Mesenchymal stem cell (in vitro differentiated cells and primary cell): ENCODE measurements at regions not wholly inside any gene's neighbourhood (a gene's known extent, or its start where the extent isn't known, plus 50 kb on each side); places are given as distances from the start of the nearest gene placed in this dataset.

ENCODE experiments used
- DNase-seq: peaks from one replicate; pipeline ENCODE4 v3.0.0-alpha.2; 2013
- H2AFZ ChIP-seq: one replicate; pipeline ENCODE4 v1.6.1; 2013; ENCODE audit warnings: low read depth, mild to moderate bottlenecking, control low read depth, inconsistent platforms, low read length, moderate library complexity
- H2AK5ac ChIP-seq: 2 replicates; pipeline ENCODE4 v1.6.1; 2013; ENCODE audit warnings: low read length, moderate library complexity, mild to moderate bottlenecking, inconsistent platforms; ENCODE audit not compliant: severe bottlenecking
- H2BK120ac ChIP-seq: one replicate; pipeline ENCODE4 v1.6.1; 2013; ENCODE audit warnings: low read depth, mild to moderate bottlenecking, inconsistent platforms, low read length, moderate library complexity
- H2BK12ac ChIP-seq, 2 experiments: one replicate each; pipeline ENCODE4 v1.6.1; 2013; ENCODE audit warnings: inconsistent platforms in 2 of 2, low read length in 2 of 2, mild to moderate bottlenecking in 2 of 2, moderate library complexity in 2 of 2, control low read depth in 1 of 2
- H2BK15ac ChIP-seq: one replicate; pipeline ENCODE4 v1.6.1; 2013; ENCODE audit warnings: mild to moderate bottlenecking, low read depth, inconsistent platforms; ENCODE audit not compliant: poor library complexity, severe bottlenecking
- H2BK5ac ChIP-seq: 2 replicates; pipeline ENCODE4 v1.6.1; 2013; ENCODE audit warnings: low read depth, mild to moderate bottlenecking, low read length, control low read depth, inconsistent platforms; ENCODE audit not compliant: poor library complexity, severe bottlenecking
- H3K14ac ChIP-seq, 2 experiments: one replicate each; pipeline ENCODE4 v1.6.1; 2013; ENCODE audit warnings: inconsistent platforms in 2 of 2, low read length in 2 of 2, control low read depth in 1 of 2, mild to moderate bottlenecking in 1 of 2, moderate library complexity in 1 of 2
- H3K18ac ChIP-seq, 2 experiments: one replicate each; pipeline ENCODE4 v1.6.1; 2013; ENCODE audit warnings: inconsistent platforms in 2 of 2, low read length in 2 of 2, control low read depth in 1 of 2, low read depth in 1 of 2, mild to moderate bottlenecking in 1 of 2
- H3K23ac ChIP-seq, 2 experiments: one replicate each; pipeline ENCODE4 v1.6.1; 2013; ENCODE audit warnings: inconsistent platforms in 2 of 2, low read length in 2 of 2, mild to moderate bottlenecking in 2 of 2, moderate library complexity in 2 of 2, control low read depth in 1 of 2
- H3K27ac ChIP-seq: 2 replicates; pipeline ENCODE4 v1.5.1; 2013; ENCODE audit warnings: mild to moderate bottlenecking, moderate library complexity, low read length, control low read depth, inconsistent platforms; ENCODE audit not compliant: poor library complexity, severe bottlenecking
- H3K27me3 ChIP-seq, 2 experiments: 2 replicates each; pipeline versions ENCODE4 v1.6.1 to v1.7.0; 2013; ENCODE audit warnings: low read length in 2 of 2, mild to moderate bottlenecking in 2 of 2, moderate library complexity in 2 of 2, control low read depth in 1 of 2, inconsistent platforms in 1 of 2; ENCODE audit not compliant: control insufficient read depth in 1 of 2, insufficient read depth in 1 of 2
- H3K36me3 ChIP-seq, 2 experiments: 2 replicates each; pipeline versions ENCODE4 v1.6.1 to v1.7.0; 2013; ENCODE audit warnings: low read length in 2 of 2, control low read depth in 1 of 2, inconsistent platforms in 1 of 2, low read depth in 1 of 2, mild to moderate bottlenecking in 1 of 2; ENCODE audit not compliant: insufficient read depth in 2 of 2, control insufficient read depth in 1 of 2
- H3K4ac ChIP-seq, 2 experiments: one replicate each; pipeline ENCODE4 v1.6.1; 2013; ENCODE audit warnings: inconsistent platforms in 2 of 2, low read length in 2 of 2, mild to moderate bottlenecking in 2 of 2, moderate library complexity in 2 of 2, control low read depth in 1 of 2, low read depth in 1 of 2
- H3K4me1 ChIP-seq: 2 replicates; pipeline ENCODE4 v1.6.1; 2013; ENCODE audit warnings: low read depth, low read length, control low read depth; ENCODE audit not compliant: control insufficient read depth, insufficient read depth
- H3K4me2 ChIP-seq: 2 replicates; pipeline ENCODE4 v1.6.1; 2013; ENCODE audit warnings: low read length, mild to moderate bottlenecking, inconsistent platforms; ENCODE audit not compliant: poor library complexity, severe bottlenecking
- H3K4me3 ChIP-seq, 2 experiments: 2 replicates each; pipeline versions ENCODE4 v1.5.1 to v1.7.0; 2013; ENCODE audit warnings: low read length in 2 of 2, mild to moderate bottlenecking in 2 of 2, control low read depth in 1 of 2, low read depth in 1 of 2; ENCODE audit not compliant: insufficient read depth in 1 of 2
- H3K79me1 ChIP-seq: replicated peaks from 2 replicates; pipeline ENCODE4 v1.6.1; 2013; ENCODE audit warnings: mild to moderate bottlenecking, control low read depth, low read length, inconsistent platforms; ENCODE audit not compliant: poor library complexity, severe bottlenecking
- H3K9ac ChIP-seq: 2 replicates; pipeline ENCODE4 v1.7.0; 2013; ENCODE audit warnings: mild to moderate bottlenecking, low read length, moderate library complexity
- H3K9me3 ChIP-seq: 2 replicates; pipeline ENCODE4 v1.7.0; 2013; ENCODE audit warnings: mild to moderate bottlenecking, low read length; ENCODE audit not compliant: control insufficient read depth
- H4K8ac ChIP-seq: one replicate; pipeline ENCODE4 v1.6.1; 2013; ENCODE audit warnings: inconsistent platforms, mild to moderate bottlenecking, low read length, moderate library complexity
- H4K91ac ChIP-seq: one replicate; pipeline ENCODE4 v1.6.1; 2013; ENCODE audit warnings: mild to moderate bottlenecking, low read length, inconsistent platforms
- WGBS: methylation state at CpG from one replicate; pipeline ENCODE4 v1.1.7; 2013; ENCODE audit warnings: mixed read lengths; 5-methylcytosine and 5-hydroxymethylcytosine counted together

GRCh38 chr1:224554056-224554455, 62.1 kb upstream of the CNIH3 start:
- Histone ChIP-seq H3K79me1 (no peaks in the 10 kb centered on the region), H3K27me3 (no peaks in the 10 kb centered on the region), H3K4ac (no peak overlapping the region), H2BK5ac (no peak overlapping the region), H2AFZ (no peak overlapping the region), H3K23ac (no peak overlapping the region), H3K9ac (no peak overlapping the region), H2BK120ac (no peak overlapping the region), H3K4me1 (no peaks in the 10 kb centered on the region), H3K4me2 (no peak overlapping the region), H3K4me3 (no peak overlapping the region), H2AK5ac (no peak overlapping the region), H4K91ac (no peak overlapping the region), H4K8ac (no peak overlapping the region), H2BK15ac (no peak overlapping the region), H2BK12ac (no peak overlapping the region), H3K36me3 (peaks cover 0 to 3% of the 10 kb centered on the region in 2 experiments), H3K27ac (no peak overlapping the region), H3K18ac (peak overlapping the region in 1 of 2 experiments; percentile 2), H3K14ac (no peak overlapping the region), H3K9me3 (no peaks in the 10 kb centered on the region)
- WGBS: 82% methylated on average over 3 of the region's 4 CpGs
- no peak for DNase-seq

GRCh38 chr1:224554620-224555259, 61.4 kb upstream of the CNIH3 start:
- no peak overlapping the region for H3K4me3 ChIP-seq
- no peak overlapping the region for H3K18ac ChIP-seq
- H3K36me3 ChIP-seq: peaks cover 0 to 3% of the 10 kb centered on the region in 2 experiments
- H4K8ac ChIP-seq: no peak overlapping the region
- H3K27ac ChIP-seq: no peak overlapping the region
- no peak overlapping the region for H2BK12ac ChIP-seq
- no peaks in the 10 kb centered on the region for H3K4me1 ChIP-seq
- H2BK120ac ChIP-seq: no peak overlapping the region
- no peak overlapping the region for H3K4me2 ChIP-seq
- H3K9me3 ChIP-seq: no peaks in the 10 kb centered on the region
- H3K14ac ChIP-seq: no peak overlapping the region
- H3K4ac ChIP-seq: no peak overlapping the region
- H2BK5ac ChIP-seq: no peak overlapping the region
- H2AFZ ChIP-seq: no peak overlapping the region
- no peak overlapping the region for H3K23ac ChIP-seq
- no peak overlapping the region for H3K9ac ChIP-seq
- H4K91ac ChIP-seq: no peak overlapping the region
- no peak overlapping the region for H2AK5ac ChIP-seq
- WGBS: 82% methylated on average over 4 of the region's 4 CpGs
- H2BK15ac ChIP-seq: no peak overlapping the region
- no peaks in the 10 kb centered on the region for H3K79me1 ChIP-seq
- H3K27me3 ChIP-seq: no peaks in the 10 kb centered on the region
- no peak for DNase-seq

GRCh38 chr1:224558904-224559303, 57.2 kb upstream of the CNIH3 start:
- no peak overlapping the region for H3K27ac ChIP-seq
- DNase-seq: no peak
- no peak overlapping the region for H3K4me3 ChIP-seq
- H3K4me2 ChIP-seq: no peak overlapping the region
- H2AK5ac ChIP-seq: no peak overlapping the region
- H3K4me1 ChIP-seq: no peaks in the 10 kb centered on the region
- H3K27me3 ChIP-seq: no peaks in the 10 kb centered on the region
- no peaks in the 10 kb centered on the region for H3K79me1 ChIP-seq
- WGBS: 100% methylated on average over 2 of the region's 3 CpGs
- H4K8ac ChIP-seq: no peak overlapping the region
- no peak overlapping the region for H2AFZ ChIP-seq
- no peak overlapping the region for H3K9ac ChIP-seq
- peaks cover 12% of the 10 kb centered on the region for H3K9me3 ChIP-seq
- no peak overlapping the region for H3K23ac ChIP-seq
- no peak overlapping the region for H2BK12ac ChIP-seq
- H2BK120ac ChIP-seq: no peak overlapping the region
- H3K14ac ChIP-seq: no peak overlapping the region
- no peak overlapping the region for H3K4ac ChIP-seq
- H3K18ac ChIP-seq: no peak overlapping the region
- no peak overlapping the region for H4K91ac ChIP-seq
- H2BK15ac ChIP-seq: no peak overlapping the region
- H2BK5ac ChIP-seq: no peak overlapping the region
- peaks cover 0 to 3% of the 10 kb centered on the region in 2 experiments for H3K36me3 ChIP-seq

GRCh38 chr1:224559981-224560728, 56.0 kb upstream of the CNIH3 start:
- Histone ChIP-seq H3K18ac (no peak overlapping the region), H3K36me3 (peaks cover 0 to 3% of the 10 kb centered on the region in 2 experiments), H3K9me3 (peaks cover 12% of the 10 kb centered on the region), H2AFZ (no peak overlapping the region), H3K79me1 (no peaks in the 10 kb centered on the region), H3K27ac (no peak overlapping the region), H2BK12ac (no peak overlapping the region), H2BK5ac (no peak overlapping the region), H3K4me2 (no peak overlapping the region), H3K27me3 (no peaks in the 10 kb centered on the region), H3K23ac (no peak overlapping the region), H3K4me1 (peaks cover 5% of the 10 kb centered on the region), H3K9ac (no peak overlapping the region), H4K91ac (no peak overlapping the region), H2BK120ac (no peak overlapping the region), H2AK5ac (no peak overlapping the region), H3K4me3 (peak overlapping the region in 1 of 2 experiments; percentile 5), H3K4ac (no peak overlapping the region), H4K8ac (no peak overlapping the region), H3K14ac (no peak overlapping the region), H2BK15ac (no peak overlapping the region)
- 89% methylated on average over 5 of the region's 5 CpGs for WGBS
- no peak for DNase-seq
